Germinal center (tissue), 1 donor: ENCODE measurements at regions not wholly inside any gene's neighbourhood (a gene's known extent, or its start where the extent isn't known, plus 50 kb on each side); places are given as distances from the start of the nearest gene placed in this dataset.

Experiments used
- DNase-seq: peaks from one replicate; pipeline ENCODE4 v3.0.0; 2012; ENCODE audit warnings: mixed read lengths, low spot score

- DNase-seq: no peak
These were observed 128.7 kb upstream of the TLE3 start for GRCh38 chr15:70226337-70226980.

DNA sequence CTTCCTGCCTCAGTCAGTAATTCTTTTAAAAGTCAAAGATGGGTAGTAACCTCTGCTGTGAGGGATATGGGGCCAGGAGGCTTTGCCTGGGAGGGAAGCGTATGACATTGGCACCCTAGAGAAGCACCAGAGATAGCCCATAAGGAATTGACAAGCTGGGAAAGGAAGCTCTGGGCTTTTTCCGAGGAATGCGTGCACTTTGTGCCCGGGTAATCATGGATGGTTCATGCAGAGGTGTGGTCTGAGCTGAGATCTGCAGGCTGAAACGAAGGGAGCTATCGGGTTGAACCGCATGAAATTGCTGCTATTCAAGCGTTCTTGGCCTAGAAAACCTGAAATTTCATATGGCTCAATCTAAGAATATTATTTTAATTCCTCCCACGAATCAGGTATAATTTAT is 127.7 kb upstream of the TLE3 start:
- no peak for DNase-seq

DNA sequence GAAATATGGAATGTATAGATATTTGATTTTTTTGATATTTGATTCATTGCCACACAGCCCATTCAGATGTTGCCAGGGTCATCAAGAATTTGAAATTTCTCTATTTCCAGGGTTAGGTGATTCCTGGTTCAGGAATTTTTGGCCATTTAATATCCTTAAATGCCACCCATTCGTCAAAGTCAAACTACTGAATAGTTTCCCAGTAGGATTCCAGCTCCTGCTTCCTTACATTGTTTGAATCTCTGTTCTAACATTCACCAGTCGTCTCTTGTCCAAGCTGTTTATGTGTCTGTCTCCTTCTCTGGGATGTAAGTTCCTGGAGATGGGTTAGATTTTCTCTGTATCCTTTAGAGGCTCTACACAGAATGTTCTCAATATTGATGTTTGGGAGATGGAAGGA is 124.9 kb upstream of the TLE3 start:
- no peak for DNase-seq

- DNase-seq: no peak
These were observed 122.9 kb upstream of the TLE3 start for GRCh38 chr15:70220490-70221096.

- no peak for DNase-seq
These were observed 122.2 kb upstream of the TLE3 start for GRCh38 chr15:70219966-70220365.

- DNase-seq: no peak
These were observed 121.7 kb upstream of the TLE3 start for GRCh38 chr15:70219256-70219895.

DNA sequence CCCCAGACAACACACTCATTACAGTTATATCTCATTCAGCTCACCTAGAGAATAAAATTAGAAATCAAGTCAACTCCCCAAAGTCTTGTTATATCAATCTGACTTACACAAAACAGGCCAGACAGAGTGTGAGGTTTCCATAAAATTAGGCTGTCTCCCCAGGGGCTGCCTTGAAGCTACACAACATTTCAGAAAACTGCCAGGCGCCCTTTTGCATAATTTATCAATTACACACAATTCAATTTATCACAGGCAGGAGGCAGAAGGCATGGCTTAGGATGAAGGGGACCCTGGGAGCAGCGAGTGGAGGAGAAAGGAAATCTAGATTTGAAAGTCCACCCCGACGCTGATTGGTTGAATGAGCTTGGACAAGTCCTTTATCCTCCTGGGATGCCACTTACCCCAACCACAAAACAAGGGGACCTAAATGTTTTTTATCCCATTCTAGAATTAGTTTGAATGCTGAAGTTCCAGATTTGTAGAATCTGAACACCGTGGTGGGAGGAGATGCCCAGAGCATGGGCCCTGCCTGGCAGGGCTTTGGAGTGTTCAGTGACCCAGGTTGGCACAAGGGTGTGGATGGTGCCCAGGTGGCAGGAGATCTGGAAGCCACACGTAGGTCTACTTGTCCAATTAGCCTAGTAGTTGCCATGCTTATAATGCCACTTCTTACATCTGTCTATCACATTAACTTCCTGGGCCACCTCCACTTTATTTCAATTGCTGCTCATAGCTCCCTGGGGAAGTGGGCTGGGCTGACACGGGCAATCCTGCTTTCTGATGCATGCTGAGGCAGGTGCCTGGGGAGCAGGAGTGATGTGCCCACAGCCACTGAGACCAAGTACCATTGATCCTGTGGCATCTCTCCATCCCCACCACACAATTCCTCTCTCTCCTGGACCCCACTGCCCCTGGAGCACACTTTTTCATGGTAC is 119.8 kb upstream of the TLE3 start:
- no peak for DNase-seq

DNA sequence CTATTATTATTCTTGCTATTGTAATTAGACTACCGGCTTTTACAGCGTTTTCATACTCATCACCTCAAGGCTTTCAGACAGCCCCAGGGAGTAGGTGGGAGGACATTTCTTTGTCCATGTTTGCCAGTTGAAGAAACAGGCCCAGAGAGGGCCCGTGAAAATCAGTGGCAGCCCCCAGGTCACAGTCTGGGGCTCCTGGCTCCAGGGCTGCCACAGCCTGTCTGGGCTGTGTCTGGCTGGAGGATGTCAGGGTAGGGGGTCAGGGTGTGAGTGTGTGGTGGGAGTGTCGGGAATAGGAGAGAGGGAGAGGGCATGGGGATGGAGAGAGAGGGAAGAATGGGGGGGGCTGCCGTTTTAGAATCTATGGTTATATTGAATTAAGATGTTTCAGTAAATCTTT is 118.2 kb upstream of the TLE3 start:
- DNase-seq: no peak

GRCh38 chr15:70214941-70215635 is 117.4 kb upstream of the TLE3 start:
- no peak for DNase-seq

DNA sequence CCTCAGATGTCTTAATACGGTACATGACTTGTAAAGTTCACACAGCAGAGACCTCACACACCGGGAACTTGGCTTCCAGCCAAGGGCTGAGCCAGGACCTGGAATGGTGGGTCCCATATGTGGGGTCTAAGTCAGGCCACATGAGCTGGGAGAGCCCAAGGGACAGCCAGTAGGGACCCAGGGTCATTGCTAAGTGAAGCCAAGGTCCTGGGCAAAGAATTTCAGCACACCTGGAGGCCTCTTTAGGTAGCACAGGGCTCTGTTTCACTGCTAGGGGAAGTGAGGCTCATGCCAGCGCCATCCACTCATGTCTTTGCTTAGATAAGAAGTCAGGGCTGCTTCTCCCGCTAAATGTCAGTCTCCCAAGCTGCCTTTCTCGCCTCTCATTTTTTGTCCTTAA is 116.6 kb upstream of the TLE3 start:
- DNase-seq: peak; percentile 27

DNA sequence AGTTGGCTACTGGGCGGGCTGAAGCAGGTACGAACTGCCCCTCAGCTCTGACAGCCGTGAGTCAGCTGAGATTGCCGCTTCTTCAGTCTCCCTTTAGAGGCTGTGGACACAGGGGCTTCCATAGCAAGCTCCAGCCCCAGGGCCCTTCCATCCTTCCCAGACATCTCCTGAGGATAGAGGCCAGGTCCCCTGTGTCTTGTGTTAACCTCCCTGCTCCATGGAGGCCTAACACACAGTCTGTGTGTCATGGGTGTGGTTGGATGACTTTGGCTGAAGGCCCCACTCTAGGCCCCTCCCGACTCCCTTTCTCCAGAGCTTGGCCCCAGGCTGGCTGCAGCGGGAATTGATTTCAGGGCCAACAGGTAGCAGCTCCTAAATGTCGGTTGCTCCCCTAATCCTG is 116.1 kb upstream of the TLE3 start:
- DNase-seq: no peak

DNA sequence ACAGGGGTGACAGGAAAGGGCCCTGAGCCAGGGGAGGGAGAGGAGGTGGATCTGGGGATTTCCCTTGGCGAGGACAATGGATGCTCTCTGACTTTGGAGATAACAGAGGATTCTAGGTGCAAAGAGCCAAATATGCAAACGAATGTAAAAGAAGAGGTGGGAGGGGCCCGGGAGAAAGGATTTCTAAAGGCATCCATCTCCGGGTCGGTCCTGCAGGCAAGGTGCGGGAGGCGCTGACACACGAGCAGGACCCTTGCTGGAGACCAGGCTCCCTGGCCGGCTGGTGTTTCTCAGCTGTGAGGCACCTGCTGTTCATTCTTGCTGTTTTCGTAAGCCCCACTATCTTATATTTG is 115.2 kb upstream of the TLE3 start:
- no peak for DNase-seq

DNA sequence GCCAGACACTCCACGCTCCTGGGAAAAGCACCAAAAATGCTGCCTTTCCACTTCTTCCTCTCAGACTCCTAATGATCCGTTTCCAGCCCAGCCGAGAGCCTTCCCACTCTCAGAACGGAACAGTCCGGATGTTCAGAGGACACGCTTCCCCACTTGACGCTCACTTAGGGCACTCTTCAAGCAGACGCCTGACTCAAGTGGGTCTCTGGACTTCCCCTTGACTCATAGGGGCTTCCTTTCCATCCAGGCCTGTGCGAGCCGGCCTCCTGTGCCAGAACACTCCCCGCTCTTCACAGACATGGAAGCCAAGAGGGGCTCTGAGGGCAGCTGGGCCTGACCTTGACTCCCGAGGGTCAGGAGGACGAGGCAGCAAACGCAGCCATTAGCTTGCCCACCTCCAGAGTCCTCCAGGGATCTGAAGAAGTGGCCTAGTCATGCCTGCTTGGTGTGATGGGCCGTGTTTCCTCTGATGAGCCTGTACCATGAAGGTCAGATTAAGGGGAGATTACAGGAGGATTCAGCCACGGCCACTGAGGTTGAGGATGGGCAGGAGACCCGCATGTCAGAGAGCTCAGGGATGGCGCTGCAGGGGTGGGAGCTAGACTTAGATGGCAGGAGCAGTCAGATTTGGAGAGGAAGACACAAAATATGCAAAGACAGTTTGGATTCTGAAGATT is 114.7 kb upstream of the TLE3 start:
- no peak for DNase-seq

DNA sequence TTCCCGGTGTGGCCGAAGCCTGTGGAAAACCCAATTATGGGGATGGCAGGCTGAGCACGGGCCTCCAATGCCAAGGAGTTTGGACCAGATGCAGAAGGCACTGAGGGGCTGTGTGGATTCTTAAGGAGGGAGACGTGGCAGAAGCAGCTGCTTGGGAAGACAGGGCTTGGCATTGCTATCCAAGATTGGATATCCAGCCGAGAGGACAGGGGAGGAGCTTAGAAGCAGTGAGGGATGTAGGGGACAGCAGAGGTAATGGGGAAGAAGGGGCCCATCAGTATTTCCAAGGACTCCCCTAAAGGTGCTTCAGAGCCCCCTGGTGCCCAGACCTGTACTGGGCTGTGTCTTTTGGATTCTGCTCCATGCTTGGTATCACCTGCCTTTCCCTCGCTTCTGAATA is 112.8 kb upstream of the TLE3 start:
- DNase-seq: no peak

DNA sequence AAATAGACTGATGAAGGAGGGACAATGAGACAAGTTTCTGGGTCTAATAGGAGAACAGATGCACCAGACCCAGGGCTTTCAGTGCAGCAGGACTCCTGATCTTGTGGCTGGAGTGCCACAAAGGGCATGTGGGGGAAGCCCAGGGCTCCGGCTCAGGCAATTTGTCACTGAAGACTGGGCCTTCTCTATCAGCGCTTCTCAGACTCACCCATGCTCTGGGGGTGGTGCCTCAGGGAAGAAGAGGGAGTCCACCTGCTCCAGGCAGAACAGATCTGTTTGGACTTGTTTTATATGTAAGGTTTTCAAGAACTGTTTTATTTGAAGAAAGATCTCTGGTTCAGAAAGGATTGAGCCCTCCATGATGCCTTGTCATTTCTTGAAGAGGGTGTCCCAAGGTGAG is 112.4 kb upstream of the TLE3 start:
- DNase-seq: no peak

DNA sequence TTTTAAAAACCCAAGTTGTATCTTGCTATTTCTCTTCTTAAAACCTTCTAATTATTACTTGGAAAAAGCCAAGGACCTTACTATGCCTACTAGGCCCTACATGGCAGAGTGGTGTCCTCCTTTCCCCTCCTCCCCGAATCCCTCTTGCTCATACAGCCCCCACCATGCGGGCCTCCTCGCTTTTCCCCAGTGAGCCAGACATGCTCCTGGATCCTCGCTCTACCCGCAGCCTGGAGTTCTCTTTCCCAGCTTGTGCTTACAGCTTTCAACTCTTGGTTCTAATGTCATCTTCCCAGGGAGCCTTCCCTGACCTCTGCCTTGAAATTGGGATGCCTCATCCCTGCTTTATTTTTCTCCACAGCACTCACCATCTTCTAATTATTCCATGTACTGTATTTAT is 111.8 kb upstream of the TLE3 start:
- no peak for DNase-seq

GRCh38 chr15:70208332-70208731 is 110.6 kb upstream of the TLE3 start:
- DNase-seq: no peak

- no peak for DNase-seq
These were observed 109.0 kb upstream of the TLE3 start for GRCh38 chr15:70206668-70207067.

GRCh38 chr15:70204652-70205051 is 106.9 kb upstream of the TLE3 start:
- DNase-seq: no peak

- DNase-seq: no peak
These were observed 106.4 kb upstream of the TLE3 start for GRCh38 chr15:70203981-70204560.

- DNase-seq: no peak
These were observed 105.0 kb upstream of the TLE3 start for GRCh38 chr15:70202756-70203155.
